GM19463 (cell line): ENCODE measurements at regions not wholly inside any gene's neighbourhood (a gene's known extent, or its start where the extent isn't known, plus 50 kb on each side); places are given as distances from the start of the nearest gene placed in this dataset.
"Not testable (repeated sequence)": the region's sequence is repeated elsewhere in the genome, so short reads cannot be mapped to it uniquely, and the experiment has no call there.

Experiments used
- ATAC-seq: cut with Tn5 transposase; IDR thresholded peaks from one replicate; pipeline ENCODE4 v1.9.1; 2021; ENCODE audit warnings: mild to moderate bottlenecking, moderate library complexity; ENCODE audit not compliant: unreplicated experiment

DNA sequence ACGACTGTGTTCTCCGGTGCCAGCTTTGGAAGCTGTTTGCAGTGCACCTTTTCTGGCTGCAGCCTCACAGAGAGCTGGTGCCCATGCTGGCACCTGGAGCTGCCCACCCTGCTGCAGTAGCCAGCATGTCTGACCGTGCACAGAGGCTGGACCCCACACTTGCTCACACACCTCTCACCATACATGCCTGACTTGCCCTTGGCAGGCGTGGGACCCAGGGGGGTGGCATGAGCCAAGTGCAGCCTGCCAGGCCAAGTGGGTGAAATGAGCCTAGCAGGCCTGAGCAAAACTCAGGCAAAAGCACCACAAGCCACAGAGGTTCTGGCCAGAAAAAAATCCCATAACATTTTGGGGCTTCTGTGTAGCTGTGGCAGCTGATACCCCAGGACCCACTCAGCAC is 258.8 kb downstream of the XPNPEP1 start:
- ATAC-seq, result no peak

DNA sequence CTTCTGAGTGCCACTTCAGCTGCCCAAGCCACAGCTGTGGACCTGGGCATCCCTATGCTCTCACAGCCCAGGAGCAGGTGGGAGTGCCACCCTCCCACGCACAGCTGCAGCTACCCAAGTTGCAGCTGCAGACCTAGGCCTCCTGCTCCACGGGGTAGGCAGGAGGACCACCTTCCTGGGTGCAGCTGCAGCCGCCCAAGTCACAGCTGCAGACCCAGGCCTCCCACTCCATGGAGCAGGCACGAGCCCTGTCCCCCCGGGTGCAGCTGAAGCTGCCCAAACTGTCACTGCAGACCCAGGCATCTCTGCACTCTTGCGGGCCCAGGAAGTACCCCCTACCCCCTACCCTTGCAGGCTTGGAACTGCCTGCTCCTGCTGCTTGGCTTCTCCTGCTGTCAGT is 260.2 kb downstream of the XPNPEP1 start:
- no peak for ATAC-seq

DNA sequence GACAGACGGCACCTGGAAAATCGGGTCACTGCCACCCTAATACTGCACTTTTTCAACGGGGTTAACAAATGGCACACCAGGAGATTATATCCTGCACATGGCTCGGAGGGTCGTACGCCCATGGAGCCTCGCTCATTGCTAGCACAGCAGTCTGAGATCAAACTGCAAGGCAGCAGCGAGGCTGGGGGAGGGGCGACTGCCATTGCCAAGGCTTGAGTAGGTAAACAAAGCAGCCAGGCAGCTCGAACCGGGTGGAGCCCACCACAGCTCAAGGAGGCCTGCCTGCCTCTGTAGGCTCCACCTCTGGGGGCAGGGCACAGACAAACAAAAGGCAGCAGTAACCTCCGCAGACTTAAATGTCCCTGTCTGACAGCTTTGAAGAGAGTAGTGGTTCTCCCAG is 270.7 kb downstream of the XPNPEP1 start:
- ATAC-seq, result not testable (repeated sequence)

DNA sequence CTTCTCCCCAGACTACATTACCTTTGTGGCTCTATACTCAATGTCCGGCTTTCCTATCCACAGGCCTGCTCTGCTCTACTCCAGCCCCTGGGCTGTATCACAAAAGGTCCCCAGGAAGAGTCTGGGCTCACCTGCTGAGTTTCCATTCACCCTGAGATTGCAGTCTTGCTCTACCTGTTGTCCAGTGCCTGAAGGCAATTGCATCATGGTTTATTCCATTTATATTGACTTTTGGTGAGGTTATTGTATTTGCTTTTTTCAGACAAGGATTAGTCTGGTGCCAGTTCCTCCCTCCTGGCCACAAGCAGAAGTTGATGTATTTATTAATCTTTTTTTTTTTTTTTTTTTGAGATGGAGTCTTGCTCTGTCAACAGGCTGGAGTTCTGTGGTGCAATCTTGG is 273.1 kb downstream of the XPNPEP1 start:
- no peak for ATAC-seq

DNA sequence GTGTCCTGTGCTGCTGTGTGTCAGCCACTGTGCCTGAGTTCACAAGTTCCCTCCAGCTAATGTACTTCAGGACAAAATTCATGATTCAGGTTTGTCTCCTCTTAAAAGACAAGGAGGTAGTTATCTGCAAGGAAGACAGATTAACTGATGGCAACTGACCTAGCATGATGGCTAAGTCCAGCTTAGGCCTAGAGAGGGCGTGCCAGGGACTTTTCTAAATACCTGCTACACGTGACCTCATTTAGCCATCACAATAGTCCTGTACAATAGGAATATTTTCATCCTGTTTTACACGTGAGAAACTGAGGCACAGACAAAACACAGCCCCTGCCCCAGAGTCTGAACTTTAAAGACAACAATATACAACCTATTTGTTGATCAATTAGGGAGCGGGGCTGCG is 275.7 kb downstream of the XPNPEP1 start:
- no peak for ATAC-seq

DNA sequence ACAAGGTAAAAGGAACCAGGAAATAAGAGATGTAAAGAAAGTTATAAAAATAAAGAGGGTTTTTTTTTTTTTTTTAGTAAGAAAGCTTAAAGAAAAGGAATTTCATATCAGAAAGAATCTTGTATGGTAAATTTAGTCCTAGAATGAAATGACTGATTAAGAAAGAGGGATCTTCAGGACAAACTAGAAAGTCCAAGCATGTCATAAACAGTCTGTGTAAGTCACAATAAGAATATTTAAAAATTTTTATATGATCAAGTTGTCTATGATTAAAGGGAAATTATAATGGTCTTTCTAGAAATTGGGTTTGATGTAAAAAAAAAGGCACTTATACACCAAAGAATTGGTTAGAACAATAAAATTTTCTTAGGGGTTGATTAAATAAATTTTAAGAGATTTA is 289.5 kb downstream of the XPNPEP1 start:
- ATAC-seq, result no peak

DNA sequence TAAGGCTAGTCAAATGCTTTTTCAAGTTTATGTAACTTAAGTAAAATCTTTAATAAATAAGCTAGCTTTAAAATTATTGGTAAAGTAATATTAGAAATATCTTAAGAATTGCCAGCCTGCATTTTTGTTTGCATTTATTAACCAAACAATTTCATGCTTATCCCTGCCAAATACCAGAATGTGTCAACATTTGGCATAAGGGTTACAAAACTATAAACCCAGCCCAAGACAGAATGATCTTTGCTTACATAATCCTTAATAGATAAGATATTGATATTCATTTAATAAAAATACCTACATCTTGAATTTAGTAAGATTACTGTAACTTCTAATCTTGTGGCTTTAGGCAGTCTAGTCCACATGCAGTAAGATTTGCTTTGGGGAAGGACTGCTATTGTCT is 290.3 kb downstream of the XPNPEP1 start:
- ATAC-seq, result not testable (repeated sequence)

DNA sequence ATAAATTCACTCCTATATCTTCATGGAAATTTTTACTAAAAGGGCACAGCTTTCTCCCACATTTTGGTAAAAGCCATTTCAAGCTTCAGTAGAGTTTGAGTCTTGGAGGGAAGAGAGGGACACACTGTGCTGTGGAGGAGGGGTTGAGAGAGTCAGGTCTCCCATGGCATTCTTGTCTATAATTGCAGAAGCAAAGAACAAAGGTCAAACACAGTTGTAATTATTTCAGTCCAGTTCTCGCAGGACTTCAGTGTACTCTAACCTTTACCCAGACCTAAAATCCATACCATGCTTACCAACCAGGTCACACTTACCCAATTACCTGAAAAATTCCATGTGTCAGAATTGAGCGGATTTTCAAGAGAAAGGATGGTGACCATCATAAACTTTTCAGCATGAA is 298.4 kb downstream of the XPNPEP1 start:
- ATAC-seq, result no peak

DNA sequence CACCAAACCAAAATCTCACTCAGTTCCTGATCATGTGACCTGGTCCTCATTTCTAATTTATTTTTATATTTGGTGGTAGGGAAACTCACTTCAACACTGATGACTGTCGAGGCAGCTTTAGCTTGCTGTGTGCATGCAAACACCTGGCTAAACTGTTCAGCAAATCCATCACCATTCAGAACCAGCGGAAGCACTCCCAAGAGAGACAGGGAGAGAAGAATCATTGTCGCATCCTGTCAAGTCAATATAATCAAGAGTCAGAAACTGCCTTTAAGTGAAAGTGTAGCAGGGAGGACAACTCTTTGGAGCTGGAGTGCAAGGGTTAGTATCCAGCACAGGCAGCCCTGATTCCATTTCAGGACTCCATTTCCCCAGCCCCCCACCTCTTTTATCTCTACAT is 300.7 kb downstream of the XPNPEP1 start:
- ATAC-seq, result no peak

DNA sequence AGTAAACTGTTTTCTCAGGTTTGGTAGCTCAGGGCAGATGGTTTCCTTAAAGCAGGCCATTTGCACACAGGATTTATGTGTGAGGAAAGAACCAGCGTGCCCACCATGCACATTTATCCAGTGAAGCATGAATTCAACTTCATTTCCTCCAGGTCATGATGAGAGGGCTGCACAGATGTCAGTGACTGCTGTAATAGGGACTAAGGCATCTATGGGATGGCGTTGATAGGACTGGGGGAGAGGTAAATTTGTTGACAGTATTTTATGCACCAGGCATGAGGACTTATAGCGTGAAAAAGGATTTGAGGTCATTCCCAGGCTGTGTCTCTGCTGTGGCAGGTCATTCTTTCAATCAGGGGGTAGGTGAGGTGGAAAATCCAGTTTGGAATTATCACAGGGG is 302.9 kb downstream of the XPNPEP1 start:
- no peak for ATAC-seq

DNA sequence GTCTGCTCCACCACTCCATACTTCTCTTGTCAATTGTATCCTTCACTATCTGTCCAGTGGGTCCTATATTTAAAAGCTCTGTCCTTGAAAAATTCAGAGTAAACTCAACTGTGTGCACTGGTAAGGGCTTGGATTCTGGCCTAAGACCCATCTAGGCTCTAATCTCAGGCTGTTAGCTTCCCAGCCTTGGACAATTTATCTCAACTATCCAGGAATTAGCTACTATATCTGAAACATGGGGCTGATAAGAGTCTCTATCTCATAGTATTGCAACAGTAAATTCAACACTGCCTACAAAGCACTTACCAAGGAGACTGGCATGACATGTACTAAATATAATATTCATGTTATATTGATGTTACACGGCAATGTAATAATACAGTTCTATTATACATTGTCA is 303.4 kb downstream of the XPNPEP1 start:
- no peak for ATAC-seq

DNA sequence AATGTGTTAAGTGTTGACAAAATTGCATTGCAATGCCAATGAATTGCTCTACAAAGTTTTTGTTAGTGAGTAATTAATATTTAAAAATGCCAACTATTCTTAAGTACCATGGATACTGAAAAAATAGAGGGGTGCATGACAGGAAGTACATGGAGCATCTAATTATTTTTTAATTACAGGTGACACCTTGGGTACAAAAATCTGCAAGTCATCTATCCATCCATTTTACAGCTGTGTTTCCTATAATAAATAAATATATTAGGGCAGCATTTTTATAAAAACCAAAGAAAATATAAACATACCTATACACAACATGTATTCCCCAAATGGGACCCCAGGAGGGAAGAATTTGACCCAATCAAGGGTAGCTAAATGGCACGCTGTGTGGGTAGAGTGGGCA is 304.6 kb downstream of the XPNPEP1 start:
- no peak for ATAC-seq

DNA sequence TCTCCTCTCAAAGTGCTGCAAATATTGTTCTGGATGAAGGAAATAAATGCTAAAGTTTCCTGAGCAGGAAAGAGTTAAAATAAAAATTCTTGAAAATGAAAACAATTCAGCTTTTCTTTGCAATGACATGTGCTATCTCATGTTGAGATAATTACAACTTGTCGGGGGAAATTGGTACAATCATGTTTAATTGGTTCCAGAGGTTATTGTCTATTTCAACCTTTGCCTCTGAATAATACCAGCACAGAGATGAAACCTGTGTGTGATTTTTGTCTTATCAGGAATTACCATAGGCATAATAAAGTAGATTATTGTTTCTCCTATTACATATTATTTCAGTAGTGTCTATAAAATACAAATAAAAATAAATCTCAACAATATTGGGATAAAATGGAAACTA is 305.0 kb downstream of the XPNPEP1 start:
- ATAC-seq, result no peak

DNA sequence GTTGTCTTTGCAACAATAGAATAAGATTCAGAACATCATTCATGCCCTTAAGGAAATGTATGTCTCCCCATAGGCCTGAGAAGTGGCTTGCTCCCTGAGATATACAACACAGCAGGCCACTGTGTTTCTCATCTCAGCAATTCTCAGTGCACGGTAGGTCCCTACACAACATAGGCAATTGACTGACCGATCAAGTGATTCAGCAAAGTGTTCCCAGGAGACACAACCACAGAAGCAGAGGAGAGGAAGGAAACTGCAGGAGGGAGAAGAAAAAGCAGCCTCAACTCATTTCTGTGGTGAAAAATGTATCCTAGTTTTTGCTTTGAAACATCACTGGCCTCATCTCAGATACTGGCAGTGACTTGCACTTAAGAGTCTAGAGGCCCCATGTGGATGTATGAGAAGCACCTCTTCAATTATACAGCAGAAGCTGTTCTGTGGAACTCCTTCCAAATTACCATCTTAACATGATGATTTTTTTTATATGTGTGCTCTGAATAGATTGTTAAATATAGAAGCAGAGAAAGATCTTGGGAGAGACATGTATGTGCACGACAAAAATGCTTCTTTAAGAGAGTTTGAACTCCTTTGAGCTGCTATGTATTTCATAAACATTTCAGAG is 306.8 kb downstream of the XPNPEP1 start:
- ATAC-seq, result no peak

DNA sequence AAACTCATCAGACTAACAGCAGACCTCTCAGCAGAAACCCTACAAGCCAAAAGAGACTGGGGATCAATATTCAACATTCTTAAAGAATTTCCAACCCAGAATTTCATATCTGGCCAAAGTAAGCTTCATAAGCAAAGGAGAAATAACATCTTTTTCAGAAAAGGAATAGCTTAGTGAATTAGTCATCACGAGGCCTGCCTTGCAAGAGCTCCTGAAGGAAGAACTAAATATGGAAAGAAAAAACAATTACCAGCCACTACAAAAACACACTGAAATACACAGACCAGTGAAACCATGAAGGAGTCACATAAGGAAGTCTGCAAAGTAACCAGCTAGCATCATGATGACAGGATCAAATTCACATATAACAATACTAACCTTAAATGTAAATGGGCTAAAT is 328.0 kb downstream of the XPNPEP1 start:
- not testable (repeated sequence) for ATAC-seq

DNA sequence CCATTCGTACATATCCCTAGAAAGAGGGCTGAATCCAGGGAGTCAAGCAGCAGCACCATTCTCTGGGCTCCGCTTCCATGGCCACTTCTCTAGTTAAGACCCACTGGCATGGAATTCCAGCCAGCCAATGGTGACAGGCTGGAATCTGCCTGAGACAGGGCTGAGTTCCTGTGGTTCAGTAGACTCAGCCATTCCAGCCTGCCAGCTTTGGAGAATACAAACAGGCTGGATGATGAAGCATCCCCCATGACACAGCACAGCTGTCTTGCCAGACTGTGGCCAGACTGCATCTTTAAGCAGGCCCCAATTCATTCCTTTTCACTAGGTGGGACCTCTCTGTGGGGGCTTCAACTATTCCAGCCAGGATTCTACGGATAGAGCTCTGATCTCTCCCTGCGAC is 329.6 kb downstream of the XPNPEP1 start:
- ATAC-seq, result no peak

DNA sequence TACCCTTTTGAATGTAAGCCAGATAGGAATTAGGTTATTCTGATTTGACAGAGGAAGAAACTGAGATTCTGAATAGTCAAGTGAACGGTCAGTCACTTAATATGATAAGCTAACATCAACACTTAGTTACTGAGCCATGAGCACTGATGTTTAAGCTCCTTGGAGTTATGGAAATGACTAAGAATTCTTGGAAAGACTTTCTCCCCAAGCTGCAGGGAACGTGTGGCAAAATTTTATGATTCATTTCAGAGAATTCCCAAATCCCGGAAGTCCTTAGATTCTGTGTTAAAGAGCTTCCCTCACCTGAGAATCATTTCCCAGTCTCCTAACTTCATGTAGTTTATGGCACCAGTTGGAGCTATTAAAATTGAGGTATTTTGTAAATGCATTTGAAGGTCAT is 330.9 kb downstream of the XPNPEP1 start:
- no peak for ATAC-seq

DNA sequence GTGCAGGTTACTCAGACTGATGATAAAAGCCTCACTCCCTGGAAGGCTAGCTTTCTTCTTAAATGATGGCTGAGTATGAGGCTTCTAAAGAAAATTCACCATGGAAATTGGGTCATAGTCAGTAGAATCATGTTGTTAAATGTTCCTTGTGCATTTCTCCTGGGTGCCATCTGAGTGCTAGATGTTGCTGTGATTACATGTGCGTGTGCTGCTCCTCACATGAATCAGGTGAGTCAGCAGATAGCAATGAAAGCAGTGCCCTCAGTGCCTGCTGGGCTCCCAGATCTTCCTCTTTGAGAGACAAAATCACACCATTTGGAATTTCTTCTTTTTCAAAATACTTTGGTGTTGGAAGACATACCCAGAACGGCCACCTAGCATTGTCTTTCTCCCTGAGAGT is 331.7 kb downstream of the XPNPEP1 start:
- no peak for ATAC-seq

DNA sequence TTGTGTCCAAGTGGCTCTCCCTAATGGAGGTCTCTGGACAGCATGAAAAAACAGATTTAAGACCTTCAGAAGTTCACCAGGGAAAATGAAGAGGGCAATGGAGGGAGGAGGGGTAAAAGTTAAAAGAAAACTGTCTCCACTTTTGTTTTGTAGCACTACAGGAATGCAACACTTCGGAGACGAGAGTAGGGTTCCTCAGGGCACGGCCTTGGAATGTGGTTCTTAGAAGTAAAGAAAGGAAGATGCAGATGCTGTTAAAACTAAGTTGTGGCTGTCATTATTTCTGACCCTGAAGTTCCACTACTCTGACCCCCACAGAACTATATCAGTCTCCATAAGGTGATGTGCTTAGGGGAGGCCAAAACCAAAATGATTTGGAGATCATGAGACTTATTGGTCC is 335.1 kb downstream of the XPNPEP1 start:
- ATAC-seq, result no peak

DNA sequence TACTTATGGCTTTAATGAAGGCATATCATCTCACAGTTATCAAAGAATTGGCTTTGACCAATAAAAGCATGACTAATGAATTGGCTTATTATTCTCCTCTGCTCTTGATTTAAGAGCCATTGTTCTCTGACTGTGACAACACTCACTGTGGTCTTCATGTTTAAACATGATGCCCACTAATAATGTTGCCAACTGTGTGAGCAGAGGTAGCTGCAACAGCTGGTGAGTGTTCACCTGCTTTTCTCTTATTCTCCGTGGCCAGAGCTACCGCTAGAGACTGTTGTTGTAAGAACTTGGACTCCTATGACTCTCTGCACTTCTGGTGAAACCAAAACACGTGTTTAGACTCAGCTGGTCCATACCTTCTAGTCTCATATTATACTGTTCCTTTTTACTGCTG is 335.9 kb downstream of the XPNPEP1 start:
- no peak for ATAC-seq

DNA sequence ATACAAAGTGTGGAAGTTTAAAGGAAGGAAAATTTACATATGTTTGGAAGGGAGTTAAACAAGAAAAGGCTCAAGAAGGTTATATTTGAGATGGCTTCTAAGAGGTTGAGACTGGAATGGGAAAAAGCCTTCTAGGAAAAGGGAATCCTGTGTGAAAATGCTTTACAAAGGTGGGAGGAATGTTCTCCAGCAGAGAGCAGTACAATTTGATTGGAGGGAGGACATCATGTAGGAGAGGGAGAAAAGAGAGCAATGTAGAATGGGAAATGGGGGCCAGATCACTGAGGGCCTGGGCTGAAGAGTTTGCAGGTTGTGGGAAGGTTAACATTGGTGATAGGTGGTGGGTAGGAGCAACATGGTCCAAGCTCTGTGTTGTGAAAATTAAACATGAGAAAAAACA is 366.9 kb downstream of the XPNPEP1 start:
- no peak for ATAC-seq

DNA sequence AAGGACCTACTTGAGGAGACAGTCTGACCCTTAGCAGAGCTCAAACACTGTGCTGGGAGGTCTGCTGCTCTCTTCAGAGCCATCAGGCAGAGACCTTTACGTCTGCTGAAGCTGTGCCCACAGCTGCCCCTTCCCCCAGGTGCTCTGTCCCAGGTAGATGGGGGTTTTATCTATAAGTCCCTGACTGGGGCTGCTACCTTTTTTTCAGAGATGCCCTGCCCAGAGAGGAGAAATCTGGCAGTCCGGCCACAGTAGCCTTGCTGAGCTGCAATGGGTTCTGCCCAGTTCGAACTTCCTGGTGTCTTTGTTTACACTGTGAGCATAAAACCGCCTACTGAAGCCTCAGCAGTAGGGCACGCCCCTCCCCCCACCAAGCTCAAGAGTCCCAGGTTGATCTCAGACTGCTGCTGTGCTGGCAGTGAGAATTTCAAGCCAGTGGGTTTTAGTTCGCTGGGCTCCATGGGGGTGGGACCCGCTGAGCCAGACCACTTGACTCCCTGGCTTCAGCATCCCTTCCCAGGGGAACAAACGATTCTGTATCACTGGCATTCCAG is 381.2 kb downstream of the XPNPEP1 start:
- ATAC-seq, result not testable (repeated sequence)

DNA sequence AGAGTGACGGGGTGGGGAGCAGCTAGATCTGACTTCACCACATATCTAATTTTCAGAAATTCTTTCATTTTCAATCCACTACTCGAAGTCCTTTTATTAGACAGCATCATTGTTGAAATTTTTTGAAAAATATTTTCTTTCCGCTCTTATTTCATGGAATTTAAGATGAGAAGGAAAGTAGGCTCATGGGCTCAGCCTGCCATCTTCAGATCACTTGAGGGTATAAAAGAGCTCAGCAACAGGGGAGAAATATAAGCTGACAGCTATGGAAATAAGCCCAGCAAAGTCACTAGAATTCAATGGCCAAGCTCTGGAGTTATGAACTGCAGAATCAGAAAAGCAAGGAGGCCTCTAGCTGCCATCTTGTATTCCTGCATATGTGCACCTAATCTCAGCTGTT is 389.1 kb downstream of the XPNPEP1 start:
- ATAC-seq, result no peak
